Muscle of arm (tissue), 1 donor: ENCODE measurements at regions not wholly inside any gene's neighbourhood (a gene's known extent, or its start where the extent isn't known, plus 50 kb on each side); places are given as distances from the start of the nearest gene placed in this dataset.

Experiments
- DNase-seq: peaks from one replicate; pipeline ENCODE4 v3.0.0-alpha.2; 2013

DNA sequence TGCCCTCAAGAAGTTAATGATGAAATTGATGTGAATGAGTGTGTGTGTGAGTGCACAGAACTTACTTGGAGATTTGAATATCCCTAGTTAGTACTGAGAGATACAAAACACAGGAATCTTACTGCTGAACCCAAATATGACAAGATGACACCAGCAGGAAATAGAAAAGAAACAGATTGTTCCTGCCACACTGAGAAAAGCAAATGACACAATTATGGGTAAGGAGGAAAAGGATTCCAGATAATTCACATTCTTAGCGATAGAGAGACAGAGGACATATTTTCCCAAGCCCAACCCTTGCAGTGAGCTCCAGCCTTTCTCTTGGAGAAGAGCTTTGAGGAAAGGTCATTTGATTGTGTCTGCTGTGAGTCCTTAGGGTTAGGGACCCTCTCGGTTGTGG, 105.7 kb upstream of the SMIM21 start:
- DNase-seq, result no peak

DNA sequence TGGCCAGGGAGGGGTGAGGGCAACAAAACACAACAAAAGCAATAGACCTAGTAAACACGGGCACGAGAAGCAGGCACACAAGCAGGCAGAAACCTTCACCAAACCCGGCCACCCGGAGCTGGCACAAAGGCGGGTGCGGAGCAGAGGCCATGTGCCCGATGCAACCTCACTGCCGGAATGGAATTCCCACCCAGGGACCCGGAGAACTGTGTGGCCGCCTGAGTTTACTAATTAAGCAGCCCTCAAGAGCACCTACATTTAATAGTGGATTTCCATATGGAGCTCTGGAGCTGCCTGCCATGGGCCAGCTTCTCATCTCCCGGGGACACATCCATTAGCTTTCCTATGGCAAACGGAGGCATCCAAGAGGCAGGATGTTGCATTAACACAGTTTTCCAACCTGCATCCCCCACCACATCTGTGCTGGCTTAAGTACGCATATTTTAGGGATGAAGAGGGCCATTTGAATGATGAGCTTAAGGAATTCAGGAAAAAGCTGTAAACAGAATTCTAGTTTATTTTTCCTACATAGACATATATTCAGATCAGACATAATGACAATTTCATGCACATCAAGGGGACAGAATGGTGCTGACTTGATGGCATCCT, 104.5 kb upstream of the SMIM21 start:
- DNase-seq, result no peak

- no peak for DNase-seq
These were observed 103.8 kb upstream of the SMIM21 start for GRCh38 chr18:75531212-75531850.

DNA sequence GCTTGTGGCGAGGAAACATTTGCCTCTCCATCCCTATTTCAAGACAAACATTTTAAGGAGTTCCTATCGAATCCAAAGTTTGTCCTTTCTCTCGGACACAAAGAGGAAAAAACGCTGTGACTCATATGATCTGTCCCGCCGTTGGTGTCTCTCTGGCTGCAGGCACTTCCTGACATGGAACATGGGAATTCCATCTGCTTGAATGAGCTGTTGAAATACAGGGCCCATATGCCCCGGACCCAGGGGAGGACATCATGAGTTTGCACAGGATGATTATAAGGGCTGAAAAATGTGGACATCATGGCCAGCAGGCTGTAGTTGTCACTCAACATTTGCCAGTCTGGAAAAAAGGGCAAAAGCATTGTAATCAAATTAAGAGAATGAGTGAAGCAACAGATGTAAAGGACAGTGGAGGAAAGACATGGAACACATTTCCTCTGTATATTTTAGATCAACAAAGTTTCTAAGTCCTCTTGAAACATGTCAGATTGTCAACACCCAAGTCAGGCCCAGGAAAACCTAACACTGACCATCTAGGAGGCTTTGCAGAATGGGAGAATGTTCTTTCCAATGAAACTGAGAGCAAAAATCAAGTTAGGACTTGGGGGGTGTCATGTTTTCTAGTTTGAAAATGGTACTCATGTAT, 103.2 kb upstream of the SMIM21 start:
- no peak for DNase-seq

DNA sequence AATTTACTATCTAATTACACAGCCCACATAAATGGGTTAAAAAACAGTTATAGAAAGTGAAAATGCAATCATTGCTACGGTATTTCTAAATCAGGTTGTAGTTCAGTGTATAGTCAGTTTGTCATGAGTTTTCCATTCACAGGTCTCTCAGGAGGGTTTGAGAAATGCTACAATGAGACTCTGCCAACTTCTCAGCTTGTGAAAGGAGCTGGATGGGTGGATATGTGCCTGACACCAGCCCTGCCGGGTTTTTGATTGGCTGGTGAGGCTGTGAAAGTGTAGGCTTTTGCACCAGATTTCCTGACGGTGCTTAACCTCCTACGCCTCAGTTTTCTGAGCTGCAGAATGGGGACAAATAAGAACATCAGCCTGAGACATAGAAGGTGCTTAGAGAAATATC, 102.6 kb upstream of the SMIM21 start:
- no peak for DNase-seq

DNA sequence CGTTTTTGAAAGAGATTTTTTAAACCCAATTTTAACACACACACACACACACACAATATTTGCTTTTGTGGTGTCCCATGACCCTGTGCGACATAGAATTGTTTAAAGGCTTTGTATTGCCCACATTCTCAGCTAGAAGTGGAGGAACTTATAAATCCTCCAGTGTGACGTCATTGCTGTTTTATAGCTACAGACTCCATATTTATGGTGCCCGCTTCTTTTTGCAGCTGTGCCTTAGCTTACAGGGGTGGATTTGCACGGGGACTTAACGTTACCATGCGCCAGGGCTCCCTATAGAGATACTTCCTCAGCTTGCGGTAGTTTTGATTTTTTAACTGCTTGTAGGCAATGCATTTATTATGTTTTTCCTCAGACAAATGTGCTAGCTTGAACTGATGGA, 101.9 kb upstream of the SMIM21 start:
- DNase-seq, result no peak

- DNase-seq, result no peak
These were observed 100.6 kb upstream of the SMIM21 start for GRCh38 chr18:75527848-75528685.

DNA sequence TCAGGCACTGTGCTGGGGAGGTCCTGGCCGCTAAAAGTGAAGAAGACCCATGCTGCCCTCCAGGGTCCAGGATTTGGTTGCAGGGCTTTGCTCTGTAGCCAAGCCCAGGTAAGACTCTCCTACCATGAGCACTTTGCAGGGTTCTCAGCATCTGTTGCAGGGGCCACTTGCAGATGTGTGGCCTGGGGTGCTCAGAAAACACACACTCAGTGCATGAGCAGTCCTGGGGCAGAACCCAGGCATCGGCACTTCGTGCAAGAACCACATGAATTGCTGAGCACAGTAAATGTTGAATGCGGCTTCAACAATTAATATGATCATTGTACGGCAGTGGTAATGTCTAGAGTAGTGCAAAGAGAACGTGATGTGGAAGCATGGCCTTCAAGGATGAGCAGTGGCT, 98.5 kb upstream of the SMIM21 start:
- no peak for DNase-seq

DNA sequence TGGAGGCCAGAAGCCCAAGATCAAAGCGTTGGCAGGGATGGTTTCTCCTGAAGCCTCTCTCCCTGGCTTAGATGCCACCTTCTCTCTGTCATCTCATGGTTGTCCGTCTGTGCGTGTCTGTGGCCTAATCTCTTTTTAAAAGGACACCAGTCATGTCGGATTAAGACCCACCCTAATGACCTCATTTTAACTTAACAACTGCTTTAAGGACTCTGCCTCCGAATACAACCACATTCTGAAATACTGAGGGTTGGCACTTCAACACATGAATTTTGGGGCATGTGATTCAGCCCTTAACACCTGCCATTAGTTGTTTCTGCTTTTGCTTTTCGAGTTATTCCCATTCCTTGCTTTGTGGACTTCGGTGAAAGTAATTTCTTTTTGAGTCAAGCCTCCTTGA, 97.8 kb upstream of the SMIM21 start:
- DNase-seq, result no peak

GRCh38 chr18:75524841-75525240, 97.3 kb upstream of the SMIM21 start:
- no peak for DNase-seq

- no peak for DNase-seq
These were observed 96.7 kb upstream of the SMIM21 start for GRCh38 chr18:75524181-75524580.

DNA sequence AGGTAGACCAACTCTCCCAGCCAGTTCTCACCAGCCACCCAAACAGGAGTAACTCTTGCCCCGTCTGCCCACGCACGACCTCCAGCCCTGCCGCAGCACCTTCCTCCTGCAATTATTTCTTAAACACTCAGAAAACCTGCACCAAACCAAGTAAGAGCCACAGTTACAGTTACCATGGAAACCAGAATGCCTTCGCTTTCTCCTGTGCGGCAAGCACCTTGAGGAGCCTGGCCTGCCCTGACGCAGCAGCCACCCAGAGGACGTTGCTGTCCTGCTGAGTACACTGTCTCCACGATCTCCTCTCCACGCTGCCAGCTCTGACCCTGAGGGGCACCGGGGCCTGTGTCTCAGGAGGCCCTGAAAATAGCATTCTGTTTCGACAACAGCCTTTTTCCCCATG, 94.3 kb upstream of the SMIM21 start:
- DNase-seq, result no peak

- DNase-seq, result no peak
These were observed 90.5 kb upstream of the SMIM21 start for GRCh38 chr18:75518007-75518406.

- no peak for DNase-seq
These were observed 89.8 kb upstream of the SMIM21 start for GRCh38 chr18:75517286-75517685.

DNA sequence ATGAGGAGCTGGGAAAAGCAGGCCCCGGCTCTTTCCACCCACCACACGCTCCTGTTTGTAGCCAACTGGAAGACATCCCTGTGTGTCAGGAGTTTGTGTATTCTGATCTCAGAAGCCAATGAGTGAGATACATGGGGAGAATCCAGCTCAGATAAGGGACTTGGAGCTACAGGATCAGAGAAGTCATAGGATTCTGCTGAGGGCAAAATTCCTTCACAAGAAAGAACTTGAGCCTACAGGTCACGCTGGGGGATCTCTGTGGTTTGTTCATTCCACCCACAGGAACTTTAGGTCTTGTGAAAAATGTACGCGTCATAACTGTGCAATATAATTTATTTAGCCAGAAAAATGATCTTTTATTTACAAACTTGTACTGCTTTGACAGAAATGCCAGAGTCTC, 80.1 kb upstream of the SMIM21 start:
- DNase-seq, result no peak

DNA sequence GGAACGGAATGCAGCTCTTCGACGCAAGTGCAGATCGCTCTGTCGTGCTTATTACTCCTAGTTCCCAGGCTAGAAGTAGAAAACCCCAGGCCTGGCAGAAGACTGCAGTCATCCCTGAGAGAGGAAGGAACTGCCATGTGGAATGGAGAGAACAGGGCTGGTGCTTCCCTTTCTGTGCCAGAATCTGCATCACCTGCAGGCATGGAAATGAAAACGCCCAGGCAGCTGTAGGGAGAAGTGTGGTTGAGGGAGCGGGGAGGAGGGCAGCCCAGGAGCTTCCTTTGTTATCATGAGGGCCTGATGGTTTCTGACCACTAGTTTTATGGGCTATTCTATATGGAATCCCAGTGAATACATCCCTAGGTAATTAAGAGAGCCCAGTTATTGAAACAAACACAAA, 79.4 kb upstream of the SMIM21 start:
- no peak for DNase-seq

GRCh38 chr18:75504469-75504868, 77.0 kb upstream of the SMIM21 start:
- no peak for DNase-seq

DNA sequence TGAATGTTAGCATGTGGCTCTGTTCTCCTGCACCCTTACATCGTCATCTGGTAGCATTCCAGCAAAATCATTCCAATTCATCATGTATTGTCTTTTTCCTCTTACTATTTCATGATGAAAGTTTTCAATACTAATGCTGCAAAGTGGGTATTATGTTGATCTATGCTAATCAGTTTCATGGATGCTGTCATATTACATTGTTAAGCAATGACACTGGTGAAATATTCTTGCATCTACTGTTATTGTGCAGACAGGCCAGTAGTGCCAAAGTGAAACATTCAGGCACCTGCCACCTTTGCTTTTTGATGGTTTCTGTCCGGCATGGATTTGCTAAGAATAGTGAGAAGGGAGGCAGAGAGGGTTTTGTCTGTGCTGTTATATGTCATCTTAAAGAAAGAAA, 76.1 kb upstream of the SMIM21 start:
- no peak for DNase-seq

- DNase-seq, result no peak
These were observed 74.8 kb upstream of the SMIM21 start for GRCh38 chr18:75502286-75502685.

- DNase-seq, result no peak
These were observed 73.0 kb upstream of the SMIM21 start for GRCh38 chr18:75500545-75500944.

DNA sequence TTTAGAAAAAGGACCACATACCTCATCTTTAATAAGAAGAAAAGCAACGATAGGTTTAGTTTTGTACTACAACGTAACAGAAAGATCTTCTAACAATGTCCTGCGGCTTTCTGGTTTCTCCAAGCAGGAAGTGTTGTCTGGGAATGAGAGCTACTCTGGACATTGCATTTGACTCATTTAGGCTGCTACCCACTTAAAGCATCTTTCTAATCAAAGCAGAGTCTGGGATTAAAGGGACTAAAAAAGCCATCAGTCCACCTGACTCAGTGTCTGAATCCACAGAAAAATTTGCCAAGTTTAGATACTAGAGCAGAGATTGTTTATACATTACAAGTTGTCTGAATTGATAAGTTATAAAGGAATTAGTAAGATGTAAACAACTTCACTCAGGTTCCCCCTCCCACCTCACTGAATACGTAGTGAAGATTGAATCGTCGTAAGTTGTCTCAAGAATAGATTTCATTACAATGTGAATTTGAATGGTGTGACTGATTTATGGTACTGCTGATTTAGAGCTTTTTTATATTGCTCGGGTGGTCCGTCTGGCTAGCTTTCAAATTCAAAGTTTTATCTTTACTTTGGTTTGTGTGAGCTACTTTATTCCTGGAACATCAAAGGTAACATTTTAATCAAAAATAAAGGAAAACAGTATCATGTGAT, 70.2 kb upstream of the SMIM21 start:
- no peak for DNase-seq

GRCh38 chr18:75496151-75496550, 68.6 kb upstream of the SMIM21 start:
- DNase-seq, result no peak
